Esophagus squamous epithelium (tissue), 5 donors: ENCODE measurements at regions not wholly inside any gene's neighbourhood (a gene's known extent, or its start where the extent isn't known, plus 50 kb on each side); places are given as distances from the start of the nearest gene placed in this dataset.

ENCODE experiments used
- DNase-seq: peaks from one replicate; lab custom pipeline; 2025; lab: John Stamatoyannopoulos, UW
- H3K27ac ChIP-seq, 4 donors: fragments of 200-600 bp; sonication (generic); one replicate each; pipeline ENCODE4 v1.5.1; 2016 to 2019; ENCODE audit warnings: mild to moderate bottlenecking in 1 of 4
- H3K27me3 ChIP-seq, 4 donors: fragments of 200-600 bp; sonication (generic); 1 replicate in 3 of 4; 2 replicates in 1 of 4; pipeline versions ENCODE4 v1.5.1 to v1.6.0; 2017 to 2021; ENCODE audit warnings: antibody characterized with exemption in 1 of 4
- H3K36me3 ChIP-seq, 3 donors: fragments of 200-600 bp; sonication (generic); one replicate each; pipeline ENCODE4 v1.5.1; 2016 to 2019
- H3K4me1 ChIP-seq, 3 donors: fragments of 200-600 bp; sonication (generic); one replicate each; pipeline ENCODE4 v1.5.1; 2017 to 2019
- H3K4me3 ChIP-seq, 4 donors: fragments of 200-600 bp; sonication (generic); 1 replicate in 3 of 4; 2 replicates in 1 of 4; pipeline ENCODE4 v1.5.1; 2016 to 2019; ENCODE audit warnings: mild to moderate bottlenecking in 2 of 4, moderate library complexity in 1 of 4
- H3K9me3 ChIP-seq, 3 donors: fragments of 200-600 bp; sonication (generic); one replicate each; pipeline ENCODE4 v1.5.1; 2016 to 2019
- POLR2A ChIP-seq, 4 donors: fragments of 450-650 bp; IDR thresholded peaks; one replicate each; pipeline ENCODE4 v1.6.1; 2017; ENCODE audit warnings: antibody characterized with exemption in 4 of 4, mild to moderate bottlenecking in 4 of 4, moderate library complexity in 3 of 4
- WGBS, 2 donors: methylation state at CpG; one replicate each; pipeline ENCODE4 v1.1.5; 2018; 5-methylcytosine and 5-hydroxymethylcytosine counted together
- intact Hi-C: fragments of 100-400 bp; cut with DNase I; formaldehyde crosslinking; loops from one replicate; pipeline ENCODE4 v1.15.0; 2022
- TF ChIP-seq, protein P1 (sequence below), 6 experiments: fragments of 450-650 bp in 4 of 6; fragments of 200-600 bp in 2 of 6; sonication (generic) in 2 of 6; IDR thresholded peaks; one replicate each; pipeline ENCODE4 v1.5.1; 2016 to 2019; ENCODE audit warnings: antibody characterized with exemption in 6 of 6, mild to moderate bottlenecking in 4 of 6, moderate library complexity in 4 of 6
- donor health status: DM: yes; HTN: yes; CAD: no.

- Histone ChIP-seq H3K36me3 (no peaks in the 10 kb centered on the region), H3K4me3 (no peak overlapping the region), H3K4me1 (no peaks in the 10 kb centered on the region), H3K27me3 (no peaks in the 10 kb centered on the region), H3K27ac (no peak overlapping the region), H3K9me3 (no peaks in the 10 kb centered on the region)
- TF ChIP-seq POLR2A (IDR thresholded peaks at IDR 0.05) = no peak
- TF ChIP-seq, protein P1, sequence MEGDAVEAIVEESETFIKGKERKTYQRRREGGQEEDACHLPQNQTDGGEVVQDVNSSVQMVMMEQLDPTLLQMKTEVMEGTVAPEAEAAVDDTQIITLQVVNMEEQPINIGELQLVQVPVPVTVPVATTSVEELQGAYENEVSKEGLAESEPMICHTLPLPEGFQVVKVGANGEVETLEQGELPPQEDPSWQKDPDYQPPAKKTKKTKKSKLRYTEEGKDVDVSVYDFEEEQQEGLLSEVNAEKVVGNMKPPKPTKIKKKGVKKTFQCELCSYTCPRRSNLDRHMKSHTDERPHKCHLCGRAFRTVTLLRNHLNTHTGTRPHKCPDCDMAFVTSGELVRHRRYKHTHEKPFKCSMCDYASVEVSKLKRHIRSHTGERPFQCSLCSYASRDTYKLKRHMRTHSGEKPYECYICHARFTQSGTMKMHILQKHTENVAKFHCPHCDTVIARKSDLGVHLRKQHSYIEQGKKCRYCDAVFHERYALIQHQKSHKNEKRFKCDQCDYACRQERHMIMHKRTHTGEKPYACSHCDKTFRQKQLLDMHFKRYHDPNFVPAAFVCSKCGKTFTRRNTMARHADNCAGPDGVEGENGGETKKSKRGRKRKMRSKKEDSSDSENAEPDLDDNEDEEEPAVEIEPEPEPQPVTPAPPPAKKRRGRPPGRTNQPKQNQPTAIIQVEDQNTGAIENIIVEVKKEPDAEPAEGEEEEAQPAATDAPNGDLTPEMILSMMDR (IDR thresholded peaks at IDR 0.05) = no peak
- intact Hi-C loops = no loop called here
- no peak for DNase-seq
- WGBS, 2 donors = 53 to 63% methylated on average over 2 of the region's 2 CpGs
Observed at GRCh38 chr17:56083475-56083874, 69.8 kb upstream of the ANKFN1 start.

DNA sequence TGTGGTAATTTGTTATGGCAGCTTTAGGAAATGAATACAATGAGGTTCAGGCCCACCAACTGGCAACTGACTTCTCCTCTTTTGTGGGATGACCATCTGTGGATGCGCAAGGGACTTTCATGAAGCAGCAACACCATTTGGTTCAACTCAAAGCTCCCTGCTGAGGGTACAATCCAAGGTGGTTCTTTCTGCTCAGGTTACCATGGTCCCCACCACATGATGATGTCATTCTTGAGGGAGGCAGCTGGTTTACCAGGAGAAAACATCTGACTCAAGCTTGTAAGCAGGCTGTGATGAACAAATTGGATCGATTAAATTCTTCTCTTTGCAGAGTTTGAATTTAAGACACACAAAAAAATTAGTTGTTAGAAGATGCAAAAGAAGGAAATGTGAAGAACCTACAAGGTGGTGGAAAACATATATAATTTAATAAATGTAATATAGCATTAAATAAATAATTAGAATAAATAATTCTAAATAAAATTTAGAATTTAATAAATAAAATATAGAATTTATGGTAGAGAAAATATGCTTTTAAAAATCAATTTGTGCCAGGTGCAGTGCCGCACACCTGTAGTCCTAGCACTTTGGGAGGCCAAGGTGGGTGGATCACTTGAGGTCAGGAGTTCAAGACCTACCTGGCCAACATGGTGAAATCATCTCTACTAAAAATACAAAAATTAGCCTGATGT is 67.6 kb upstream of the ANKFN1 start:
- intact Hi-C loops = no loop called here
- TF ChIP-seq POLR2A (IDR thresholded peaks at IDR 0.05) = no peak
- TF ChIP-seq, protein P1 (IDR thresholded peaks at IDR 0.05) = no peak
- Histone ChIP-seq H3K9me3 (no peaks in the 10 kb centered on the region), H3K36me3 (no peaks in the 10 kb centered on the region), H3K4me3 (no peak overlapping the region), H3K27ac (no peak overlapping the region), H3K27me3 (no peaks in the 10 kb centered on the region), H3K4me1 (no peaks in the 10 kb centered on the region)
- DNase-seq = no peak
- WGBS, 2 donors = 88 to 94% methylated on average over 3 of the region's 3 CpGs

DNA sequence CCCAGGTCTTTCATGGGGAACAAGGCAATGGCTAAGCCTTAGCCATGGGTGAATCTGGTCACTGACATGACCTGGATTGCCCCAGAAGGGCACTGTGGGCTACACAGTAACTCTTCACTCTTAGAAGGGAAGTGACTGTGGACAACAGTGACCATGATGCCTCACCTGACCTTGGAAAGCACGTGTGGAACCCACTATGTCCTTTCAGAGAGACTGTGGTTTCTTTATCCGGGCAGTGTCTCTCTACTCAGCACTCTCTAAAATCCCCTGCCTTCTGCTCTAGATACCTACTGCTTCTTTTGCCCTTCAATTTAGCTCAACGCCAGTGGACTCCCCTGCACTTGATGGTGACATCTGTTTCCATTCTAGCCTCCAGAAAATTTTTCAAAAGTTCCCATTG is 66.1 kb upstream of the ANKFN1 start:
- WGBS, 2 donors = 37 to 50% methylated on average over 3 of the region's 3 CpGs
- TF ChIP-seq, protein P1 (IDR thresholded peaks at IDR 0.05) = no peak
- no peak for TF ChIP-seq POLR2A (IDR thresholded peaks at IDR 0.05)
- Histone ChIP-seq H3K27ac (no peak overlapping the region), H3K36me3 (no peaks in the 10 kb centered on the region), H3K4me3 (no peak overlapping the region), H3K4me1 (no peaks in the 10 kb centered on the region), H3K9me3 (no peaks in the 10 kb centered on the region), H3K27me3 (no peaks in the 10 kb centered on the region)
- intact Hi-C loops = no loop called here
- DNase-seq = no peak

DNA sequence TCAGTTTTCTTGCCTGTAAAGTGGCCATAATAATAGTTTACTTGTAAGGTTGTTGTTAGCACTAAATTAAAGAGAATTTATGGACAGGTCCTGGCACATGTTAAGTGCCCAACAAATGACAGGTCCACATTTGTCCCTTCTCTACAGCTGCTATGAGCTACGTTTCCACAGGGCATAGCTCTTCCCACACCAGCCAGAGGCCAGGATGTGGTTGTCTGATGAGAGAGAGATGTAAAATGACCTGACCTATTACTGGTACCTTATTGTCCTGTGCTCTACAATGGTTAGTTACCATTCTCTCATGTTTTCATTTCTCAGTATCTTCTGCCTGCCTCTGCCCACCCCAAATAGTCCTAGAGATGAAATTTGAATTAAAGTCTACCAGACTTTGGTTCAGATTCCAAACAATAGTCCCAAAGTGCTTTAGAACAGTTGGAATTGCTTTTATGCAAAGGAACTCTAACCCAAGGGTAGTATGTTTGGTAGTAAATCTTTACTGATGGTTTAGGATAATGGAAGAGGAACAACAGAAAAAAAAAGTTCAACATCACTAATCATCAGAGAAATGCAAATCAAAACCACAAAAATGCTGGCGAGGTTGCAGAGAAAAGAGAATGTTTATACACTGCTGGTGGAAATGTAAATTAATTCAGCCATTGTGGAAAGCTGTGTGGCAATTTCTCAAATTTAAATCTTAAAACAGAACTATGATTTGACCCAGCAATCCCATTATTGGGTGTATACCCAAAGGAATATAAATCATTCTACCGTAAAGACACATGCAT is 57.1 kb upstream of the ANKFN1 start:
- Histone ChIP-seq H3K27me3 (no peaks in the 10 kb centered on the region), H3K4me3 (no peak overlapping the region), H3K27ac (no peak overlapping the region), H3K9me3 (no peaks in the 10 kb centered on the region), H3K4me1 (no peaks in the 10 kb centered on the region), H3K36me3 (no peaks in the 10 kb centered on the region)
- TF ChIP-seq, protein P1 (IDR thresholded peaks at IDR 0.05) = no peak
- TF ChIP-seq POLR2A (IDR thresholded peaks at IDR 0.05) = no peak
- no peak for DNase-seq
- intact Hi-C loops = no loop called here
- 44 to 57% methylated on average over 3 of the region's 3 CpGs for WGBS, 2 donors

DNA sequence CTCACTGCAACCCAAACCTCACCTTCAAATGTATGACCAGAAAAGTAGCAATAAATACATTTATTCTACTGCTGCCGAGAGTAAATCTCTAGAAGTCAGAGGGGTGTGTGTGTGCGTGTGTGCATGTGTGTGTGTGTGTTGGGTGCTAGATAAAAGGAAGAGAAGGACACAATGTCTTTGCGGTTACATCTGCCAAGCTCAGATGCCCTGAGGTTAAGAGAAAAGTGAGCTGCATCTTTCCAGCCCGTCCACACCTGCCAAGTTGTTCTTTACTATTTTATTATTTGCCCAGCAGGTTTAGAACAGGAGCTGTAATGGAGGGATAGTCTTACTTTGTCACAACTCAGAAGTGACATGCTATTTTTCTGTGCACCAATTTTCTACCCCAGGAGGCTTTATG is 54.5 kb upstream of the ANKFN1 start:
- no peak for DNase-seq
- Histone ChIP-seq H3K36me3 (no peaks in the 10 kb centered on the region), H3K4me1 (no peaks in the 10 kb centered on the region), H3K27me3 (no peaks in the 10 kb centered on the region), H3K9me3 (no peaks in the 10 kb centered on the region), H3K4me3 (no peak overlapping the region), H3K27ac (no peak overlapping the region)
- 30 to 55% methylated on average over 4 of the region's 4 CpGs for WGBS, 2 donors
- TF ChIP-seq, protein P1 (IDR thresholded peaks at IDR 0.05) = no peak
- TF ChIP-seq POLR2A (IDR thresholded peaks at IDR 0.05) = no peak
- intact Hi-C loops = no loop called here
